ENCODE measurements at regions not wholly inside any gene's neighbourhood (a gene's known extent, or its start where the extent isn't known, plus 50 kb on each side); places are given as distances from the start of the nearest gene placed in this dataset.
"Not testable (repeated sequence)": the region's sequence is repeated elsewhere in the genome, so short reads cannot be mapped to it uniquely, and the experiment has no call there.

DNA sequence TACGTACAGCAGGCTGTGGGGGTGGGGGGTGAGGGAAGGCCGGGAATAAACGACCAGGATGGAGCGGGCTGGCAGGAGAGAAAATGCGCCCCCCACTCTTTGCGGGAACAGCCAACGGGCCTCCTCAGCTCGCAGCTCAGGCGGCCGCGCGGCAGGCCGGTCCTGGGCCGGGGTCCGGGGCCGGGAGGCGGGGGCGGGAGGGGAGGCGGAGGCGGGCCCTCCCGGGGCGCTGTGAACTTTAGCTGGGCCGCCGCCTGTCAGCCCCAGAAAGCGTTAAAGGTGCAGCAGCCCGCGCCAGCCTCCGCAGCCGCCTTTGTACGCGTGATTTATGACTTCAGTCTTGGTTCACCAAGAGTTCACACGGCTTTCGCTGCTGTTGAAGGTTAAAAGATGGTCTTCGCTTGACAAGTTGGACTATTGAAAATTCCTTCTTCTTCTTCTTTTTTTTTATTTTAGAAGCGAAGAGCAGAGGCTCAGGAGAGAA is 466.0 kb upstream of the ZNG1F start:
- H3K4me3 ChIP-seq (ENCODE audit: control insufficient read depth in 2 of 3, extremely low read depth in 1 of 3, insufficient read depth in 2 of 3, low read depth in 1 of 3, low read length in 3 of 3); H4K20me1 ChIP-seq (ENCODE audit: control insufficient read depth, extremely low read depth, insufficient read depth, low read length); H3K27ac ChIP-seq (ENCODE audit: control insufficient read depth, insufficient read depth, low read length); H3K4me1 ChIP-seq (ENCODE audit: control insufficient read depth, extremely low read depth, insufficient read depth, low read length); H3K9me3 ChIP-seq (ENCODE audit: control insufficient read depth, low read depth, low read length); dilution Hi-C loops (cut with MboI; ENCODE audit: extremely low pct_ligation_motif_present, low sequenced_read_pairs); H3K9ac ChIP-seq (ENCODE audit: control insufficient read depth, extremely low read depth, insufficient read depth, low read length); H3K27me3 ChIP-seq (ENCODE audit: control insufficient read depth, extremely low read depth, insufficient read depth, low read length); H3K9me1 ChIP-seq (ENCODE audit: control insufficient read depth, extremely low read depth, insufficient read depth, low read length); H3K4me2 ChIP-seq (ENCODE audit: control insufficient read depth, extremely low read depth, insufficient read depth, low read depth, low read length); FAIRE-seq; DNase-seq (ENCODE audit: low read depth, low spot score); H3K79me2 ChIP-seq (ENCODE audit: control insufficient read depth, insufficient read depth, low read length); H3K36me3 ChIP-seq (ENCODE audit: control insufficient read depth in 2 of 2, extremely low read depth in 1 of 2, insufficient read depth in 2 of 2, low read length in 2 of 2); H2AFZ ChIP-seq (ENCODE audit: control insufficient read depth, low read length): not testable (repeated sequence)

DNA sequence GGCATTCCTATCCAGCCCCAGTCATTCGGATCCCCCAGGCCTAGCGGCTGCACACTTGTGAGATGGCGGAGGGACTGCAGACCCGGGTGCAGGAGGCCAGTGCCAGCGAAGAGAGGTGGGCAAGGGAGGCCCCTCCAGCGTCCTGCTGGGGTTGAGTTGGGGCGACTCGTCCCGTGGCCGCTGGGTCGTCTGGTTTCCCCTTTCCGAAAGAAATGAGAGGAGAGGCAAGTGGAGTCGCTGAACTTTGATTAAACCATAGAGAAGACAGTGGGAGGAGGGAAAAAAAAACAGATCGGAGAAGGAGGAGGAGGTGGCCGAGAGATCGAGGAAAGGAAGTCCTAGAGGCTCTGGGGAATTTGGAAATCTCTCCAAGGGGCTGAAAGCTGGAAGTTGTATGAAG is 465.2 kb upstream of the ZNG1F start:
- H4K20me1 ChIP-seq (ENCODE audit: control insufficient read depth, extremely low read depth, insufficient read depth, low read length); DNase-seq (ENCODE audit: low read depth, low spot score); H3K79me2 ChIP-seq (ENCODE audit: control insufficient read depth, insufficient read depth, low read length); H3K36me3 ChIP-seq (ENCODE audit: control insufficient read depth in 2 of 2, extremely low read depth in 1 of 2, insufficient read depth in 2 of 2, low read length in 2 of 2); H3K9ac ChIP-seq (ENCODE audit: control insufficient read depth, extremely low read depth, insufficient read depth, low read length); dilution Hi-C loops (cut with MboI; ENCODE audit: extremely low pct_ligation_motif_present, low sequenced_read_pairs); H3K27ac ChIP-seq (ENCODE audit: control insufficient read depth, insufficient read depth, low read length); H3K4me2 ChIP-seq (ENCODE audit: control insufficient read depth, extremely low read depth, insufficient read depth, low read depth, low read length); H2AFZ ChIP-seq (ENCODE audit: control insufficient read depth, low read length); H3K27me3 ChIP-seq (ENCODE audit: control insufficient read depth, extremely low read depth, insufficient read depth, low read length); H3K4me3 ChIP-seq (ENCODE audit: control insufficient read depth in 2 of 3, extremely low read depth in 1 of 3, insufficient read depth in 2 of 3, low read depth in 1 of 3, low read length in 3 of 3); H3K9me3 ChIP-seq (ENCODE audit: control insufficient read depth, low read depth, low read length); FAIRE-seq; H3K9me1 ChIP-seq (ENCODE audit: control insufficient read depth, extremely low read depth, insufficient read depth, low read length); H3K4me1 ChIP-seq (ENCODE audit: control insufficient read depth, extremely low read depth, insufficient read depth, low read length): not testable (repeated sequence)

DNA sequence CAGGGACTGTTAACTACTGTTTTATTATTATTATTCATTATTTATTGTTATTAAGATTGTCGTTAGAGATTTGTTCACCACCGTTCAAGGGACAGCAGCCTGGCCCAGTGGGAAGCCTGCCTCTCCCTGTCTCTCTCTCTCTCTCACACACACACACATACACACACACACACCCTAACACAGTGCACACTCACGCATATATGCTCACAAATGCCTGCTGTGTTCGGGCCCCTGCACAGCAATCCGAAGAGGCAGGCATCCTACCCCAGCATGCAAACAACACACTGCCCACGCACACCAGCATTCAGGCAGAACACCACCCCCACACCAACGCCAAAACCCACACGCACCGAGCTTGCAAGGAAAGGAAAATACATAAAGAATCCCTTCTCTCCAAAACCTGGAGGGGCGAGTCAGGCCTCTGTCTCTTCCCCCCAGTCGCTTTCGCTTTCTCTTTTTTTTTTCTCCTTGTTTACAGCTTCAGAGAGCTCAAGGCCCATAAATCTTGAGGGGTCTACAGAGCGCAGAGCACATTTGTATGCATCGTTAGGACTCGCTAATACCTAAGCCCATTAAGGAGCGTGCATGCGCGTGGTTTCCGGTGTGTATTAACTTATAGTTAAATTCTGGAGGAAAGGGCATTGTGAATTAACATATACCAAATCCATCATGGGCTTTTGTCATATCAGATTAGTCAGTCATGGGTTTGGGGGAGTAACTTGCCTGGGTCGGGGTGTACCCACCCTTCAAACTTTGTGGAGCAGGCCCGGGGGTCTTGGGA is 464.6 kb upstream of the ZNG1F start:
- H3K36me3 ChIP-seq (ENCODE audit: control insufficient read depth in 2 of 2, extremely low read depth in 1 of 2, insufficient read depth in 2 of 2, low read length in 2 of 2); H4K20me1 ChIP-seq (ENCODE audit: control insufficient read depth, extremely low read depth, insufficient read depth, low read length); H3K27ac ChIP-seq (ENCODE audit: control insufficient read depth, insufficient read depth, low read length); DNase-seq (ENCODE audit: low read depth, low spot score); H3K4me3 ChIP-seq (ENCODE audit: control insufficient read depth in 2 of 3, extremely low read depth in 1 of 3, insufficient read depth in 2 of 3, low read depth in 1 of 3, low read length in 3 of 3); H3K9me3 ChIP-seq (ENCODE audit: control insufficient read depth, low read depth, low read length); H3K27me3 ChIP-seq (ENCODE audit: control insufficient read depth, extremely low read depth, insufficient read depth, low read length); H2AFZ ChIP-seq (ENCODE audit: control insufficient read depth, low read length); H3K9me1 ChIP-seq (ENCODE audit: control insufficient read depth, extremely low read depth, insufficient read depth, low read length); H3K4me2 ChIP-seq (ENCODE audit: control insufficient read depth, extremely low read depth, insufficient read depth, low read depth, low read length); H3K9ac ChIP-seq (ENCODE audit: control insufficient read depth, extremely low read depth, insufficient read depth, low read length); dilution Hi-C loops (cut with MboI; ENCODE audit: extremely low pct_ligation_motif_present, low sequenced_read_pairs); H3K79me2 ChIP-seq (ENCODE audit: control insufficient read depth, insufficient read depth, low read length); H3K4me1 ChIP-seq (ENCODE audit: control insufficient read depth, extremely low read depth, insufficient read depth, low read length); FAIRE-seq: not testable (repeated sequence)

DNA sequence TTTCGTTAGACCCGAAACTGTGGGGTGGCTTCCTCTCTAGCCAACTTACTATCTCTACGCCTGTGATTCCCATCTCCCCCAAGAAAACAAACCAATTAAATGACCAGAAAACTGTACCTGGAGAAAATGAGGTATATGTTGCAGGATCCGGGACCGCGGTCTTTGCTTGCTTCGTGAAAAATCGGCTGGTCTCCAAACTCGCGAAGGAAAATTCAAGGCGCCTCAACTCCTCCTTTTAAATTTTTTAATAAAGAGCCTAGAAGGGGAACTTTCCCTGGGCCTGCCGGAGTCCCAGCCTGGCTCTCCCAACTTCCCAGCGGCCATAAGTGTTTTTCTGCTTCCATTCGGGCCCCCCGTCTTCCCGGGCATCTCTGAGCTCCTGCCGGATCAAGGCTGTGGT is 463.7 kb upstream of the ZNG1F start:
- H3K4me2 ChIP-seq (ENCODE audit: control insufficient read depth, extremely low read depth, insufficient read depth, low read depth, low read length); H4K20me1 ChIP-seq (ENCODE audit: control insufficient read depth, extremely low read depth, insufficient read depth, low read length); H3K4me3 ChIP-seq (ENCODE audit: control insufficient read depth in 2 of 3, extremely low read depth in 1 of 3, insufficient read depth in 2 of 3, low read depth in 1 of 3, low read length in 3 of 3); FAIRE-seq; H3K27ac ChIP-seq (ENCODE audit: control insufficient read depth, insufficient read depth, low read length); H3K27me3 ChIP-seq (ENCODE audit: control insufficient read depth, extremely low read depth, insufficient read depth, low read length); DNase-seq (ENCODE audit: low read depth, low spot score); H3K9me3 ChIP-seq (ENCODE audit: control insufficient read depth, low read depth, low read length); H3K9ac ChIP-seq (ENCODE audit: control insufficient read depth, extremely low read depth, insufficient read depth, low read length); H2AFZ ChIP-seq (ENCODE audit: control insufficient read depth, low read length); dilution Hi-C loops (cut with MboI; ENCODE audit: extremely low pct_ligation_motif_present, low sequenced_read_pairs); H3K4me1 ChIP-seq (ENCODE audit: control insufficient read depth, extremely low read depth, insufficient read depth, low read length); H3K79me2 ChIP-seq (ENCODE audit: control insufficient read depth, insufficient read depth, low read length); H3K36me3 ChIP-seq (ENCODE audit: control insufficient read depth in 2 of 2, extremely low read depth in 1 of 2, insufficient read depth in 2 of 2, low read length in 2 of 2); H3K9me1 ChIP-seq (ENCODE audit: control insufficient read depth, extremely low read depth, insufficient read depth, low read length): not testable (repeated sequence)

DNA sequence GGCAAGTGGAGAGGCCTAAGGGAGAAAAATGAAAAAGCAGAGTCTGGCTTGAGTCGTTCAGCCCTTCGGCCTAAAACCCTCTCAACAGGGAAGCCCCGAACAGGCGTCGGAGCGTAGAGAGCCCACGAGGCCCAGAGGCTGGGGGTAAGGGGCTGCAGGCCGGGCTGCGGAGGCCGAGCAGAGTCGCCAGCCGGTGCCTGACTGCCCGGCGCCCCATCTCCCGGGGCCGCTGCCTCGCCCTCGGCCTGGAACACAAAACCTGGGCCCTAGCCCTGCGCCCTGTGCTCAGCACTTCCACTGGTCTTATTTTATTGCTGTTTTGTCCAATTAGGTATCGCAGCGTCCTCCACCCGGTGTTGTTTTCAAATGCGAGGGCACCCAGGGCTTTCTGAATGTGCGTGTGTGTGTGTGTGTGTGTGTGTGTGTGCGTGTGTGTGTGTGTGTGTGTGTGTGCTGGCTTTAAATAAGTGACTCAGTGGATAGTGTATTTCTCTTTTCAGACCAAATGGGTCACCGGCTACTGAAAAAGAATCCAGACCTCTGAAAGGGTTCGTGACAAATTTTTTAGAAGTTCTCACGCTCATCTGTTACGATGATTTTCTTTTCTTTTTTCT is 463.1 kb upstream of the ZNG1F start:
- H3K4me3 ChIP-seq (ENCODE audit: control insufficient read depth in 2 of 3, extremely low read depth in 1 of 3, insufficient read depth in 2 of 3, low read depth in 1 of 3, low read length in 3 of 3); H3K9me1 ChIP-seq (ENCODE audit: control insufficient read depth, extremely low read depth, insufficient read depth, low read length); H3K27me3 ChIP-seq (ENCODE audit: control insufficient read depth, extremely low read depth, insufficient read depth, low read length); H3K9ac ChIP-seq (ENCODE audit: control insufficient read depth, extremely low read depth, insufficient read depth, low read length); FAIRE-seq; dilution Hi-C loops (cut with MboI; ENCODE audit: extremely low pct_ligation_motif_present, low sequenced_read_pairs); H4K20me1 ChIP-seq (ENCODE audit: control insufficient read depth, extremely low read depth, insufficient read depth, low read length); H3K9me3 ChIP-seq (ENCODE audit: control insufficient read depth, low read depth, low read length); H3K27ac ChIP-seq (ENCODE audit: control insufficient read depth, insufficient read depth, low read length); H3K36me3 ChIP-seq (ENCODE audit: control insufficient read depth in 2 of 2, extremely low read depth in 1 of 2, insufficient read depth in 2 of 2, low read length in 2 of 2); H3K4me2 ChIP-seq (ENCODE audit: control insufficient read depth, extremely low read depth, insufficient read depth, low read depth, low read length); H3K4me1 ChIP-seq (ENCODE audit: control insufficient read depth, extremely low read depth, insufficient read depth, low read length); DNase-seq (ENCODE audit: low read depth, low spot score); H3K79me2 ChIP-seq (ENCODE audit: control insufficient read depth, insufficient read depth, low read length); H2AFZ ChIP-seq (ENCODE audit: control insufficient read depth, low read length): not testable (repeated sequence)
